Activated CD8-positive, alpha-beta T cell treated with anti-CD3 and anti-CD28 coated beads, Interleukin-2, amount 10 ng/mL, durations not matched to agents 7 days and 5 days (primary cell): ENCODE measurements at regions not wholly inside any gene's neighbourhood (a gene's known extent, or its start where the extent isn't known, plus 50 kb on each side); places are given as distances from the start of the nearest gene placed in this dataset.
A peak's percentile ranks its signal among the peaks of the same experiment; 100 is the strongest.

Source experiments
- ATAC-seq: fragments of 150-1000 bp; cut with Tn5 transposase; one replicate; pipeline ENCODE4 v1.10.0; 2021; ENCODE audit warnings: moderate library complexity
- CTCF ChIA-PET: fragments of 350-600 bp; sonication (Branson Sonifier 250); formaldehyde crosslinking; loops from one replicate; lab custom pipeline; 2021; ENCODE audit warnings: antibody characterized with exemption; lab: Charles Lee
- POLR2A ChIA-PET: fragments of 350-600 bp; sonication (Branson Sonifier 250); formaldehyde crosslinking; loops from one replicate; lab custom pipeline; 2021; ENCODE audit warnings: antibody characterized with exemption; lab: Charles Lee
- DNase-seq: peaks from one replicate; pipeline ENCODE4 v3.0.0-alpha.2; 2020
- H3K27ac Mint-ChIP-seq: one replicate; pipeline ENCODE4 v1.8.0; 2021; ENCODE audit warnings: mild to moderate bottlenecking, mixed read lengths
- H3K27me3 Mint-ChIP-seq: one replicate; pipeline ENCODE4 v1.8.0; 2021; ENCODE audit warnings: low read depth, mixed read lengths
- H3K36me3 Mint-ChIP-seq: one replicate; pipeline ENCODE4 v1.8.0; 2021; ENCODE audit warnings: low read depth, mixed read lengths
- H3K4me1 Mint-ChIP-seq: one replicate; pipeline ENCODE4 v1.8.0; 2021; ENCODE audit warnings: low read depth, mixed read lengths
- H3K4me3 Mint-ChIP-seq: one replicate; pipeline ENCODE4 v1.8.0; 2021; ENCODE audit warnings: mild to moderate bottlenecking, mixed read lengths
- H3K9me3 Mint-ChIP-seq: one replicate; pipeline ENCODE4 v1.8.0; 2022; ENCODE audit warnings: mixed read lengths; ENCODE audit not compliant: insufficient read depth

DNA sequence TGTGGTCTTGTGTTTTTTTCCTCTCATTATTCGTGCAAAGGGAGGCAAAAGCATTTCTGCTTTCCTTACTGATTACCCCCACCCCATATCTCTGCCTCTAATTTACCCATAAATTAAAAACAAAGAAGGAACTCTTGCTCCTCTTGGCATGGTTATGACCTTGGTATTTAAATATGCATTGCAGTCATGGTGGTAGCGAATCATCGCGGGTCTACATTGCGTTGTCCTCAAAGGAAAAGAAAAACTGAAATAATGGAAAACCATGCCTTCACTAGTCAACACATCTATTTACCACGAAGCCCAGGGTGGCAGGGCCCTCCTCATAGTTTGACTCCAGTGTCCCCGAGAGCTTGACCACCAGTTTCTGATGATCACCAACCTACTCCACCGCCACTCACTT, 126.7 kb upstream of the PARP11 start:
- POLR2A ChIA-PET = interaction anchor here (1.2 to 2.0 kb wide), 2 partner anchors 11 to 277 kb away, joined by 6 to 7 read pairs; no protein-coding TSS in a partner anchor
- no peaks in the 10 kb centered on the region for H3K27me3 Mint-ChIP-seq
- H3K4me1 Mint-ChIP-seq = peaks cover 39% of the 10 kb centered on the region
- CTCF ChIA-PET = interaction anchor here (1.0 to 11.4 kb wide), 7 partner anchors 11 to 855 kb away, joined by 3 to 163 read pairs (median 3); no protein-coding TSS in a partner anchor
- H3K9me3 Mint-ChIP-seq = peaks cover 4% of the 10 kb centered on the region
- no peak overlapping the region for H3K4me3 Mint-ChIP-seq
- no peak overlapping the region for H3K27ac Mint-ChIP-seq
- ATAC-seq (no peak), DNase-seq (no peak)
- peaks cover 5% of the 10 kb centered on the region for H3K36me3 Mint-ChIP-seq

DNA sequence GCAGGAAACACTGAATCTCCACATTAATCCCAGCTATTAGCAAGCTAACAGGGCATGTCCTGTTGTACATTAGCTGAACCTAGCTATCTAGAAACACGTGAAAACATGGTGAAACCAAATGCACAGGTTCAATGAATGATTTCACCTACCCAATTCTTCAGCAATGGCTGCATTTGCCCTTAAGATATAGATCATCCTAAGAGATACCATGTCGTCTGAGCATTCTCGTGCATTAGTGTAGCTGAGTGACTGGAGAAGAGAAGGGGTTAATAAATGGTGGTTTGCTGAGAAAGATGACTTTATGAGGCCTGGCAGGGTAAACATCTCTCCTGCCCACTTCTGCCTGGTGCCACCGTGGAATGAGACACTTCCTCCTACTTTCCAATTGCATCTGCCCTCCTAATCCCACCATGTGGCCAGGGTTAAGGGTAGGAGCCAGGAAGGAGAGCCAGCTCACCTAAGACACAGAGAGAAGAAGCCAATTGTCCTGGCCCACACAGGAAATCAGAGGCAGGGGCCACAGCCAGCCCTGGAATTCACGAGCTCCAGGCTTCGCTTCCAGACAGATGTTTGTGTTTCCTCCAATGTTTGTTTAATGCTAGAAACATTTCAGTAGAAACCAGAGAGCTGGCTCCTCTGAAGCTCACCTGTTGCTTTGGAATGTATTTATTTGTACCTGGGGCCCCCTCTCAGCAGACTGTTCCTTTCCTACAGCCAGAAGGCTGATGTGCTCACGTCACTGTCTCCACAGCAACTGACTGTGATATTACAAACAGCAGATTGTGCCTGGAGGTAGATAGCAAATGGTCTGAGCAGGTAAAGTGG, 126.0 kb upstream of the PARP11 start:
- Mint-ChIP-seq H3K9me3 (peaks cover 4% of the 10 kb centered on the region), H3K27ac (no peak overlapping the region), H3K36me3 (peaks cover 5% of the 10 kb centered on the region), H3K27me3 (no peaks in the 10 kb centered on the region), H3K4me3 (no peak overlapping the region), H3K4me1 (peaks cover 39% of the 10 kb centered on the region)
- no peak for ATAC-seq
- CTCF ChIA-PET = interaction anchor here (1.1 to 11.4 kb wide), 7 partner anchors 33 to 856 kb away, joined by 3 to 163 read pairs (median 7); no protein-coding TSS in a partner anchor
- POLR2A ChIA-PET = interaction anchor here (0.9 to 2.0 kb wide), 4 partner anchors 11 to 279 kb away, joined by 3 to 7 read pairs (median 4); no protein-coding TSS in a partner anchor
- DNase-seq = no peak

DNA sequence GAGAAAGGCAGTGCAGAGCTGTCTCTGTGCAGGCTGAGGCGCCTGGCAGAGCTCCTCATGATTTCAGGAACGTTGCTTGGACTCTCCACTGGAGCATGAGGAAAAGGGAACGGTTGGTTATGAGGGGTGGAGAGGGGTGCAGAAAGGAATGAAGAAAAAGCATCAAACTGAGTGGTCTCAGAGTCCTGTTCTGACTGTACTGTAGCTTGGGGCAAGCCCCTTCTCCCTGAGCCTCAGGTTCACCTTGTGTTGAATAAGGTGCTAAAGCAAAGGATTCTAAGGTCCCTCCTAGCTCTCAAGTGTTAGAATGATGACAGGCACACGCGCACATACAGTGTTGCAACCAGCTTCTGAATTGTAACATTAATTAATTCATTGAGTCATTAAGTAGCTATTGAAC, 125.2 kb upstream of the PARP11 start:
- Mint-ChIP-seq H3K4me1 (peaks cover 39% of the 10 kb centered on the region), H3K27me3 (no peaks in the 10 kb centered on the region), H3K27ac (no peak overlapping the region), H3K9me3 (peaks cover 4% of the 10 kb centered on the region), H3K4me3 (no peak overlapping the region), H3K36me3 (peaks cover 5% of the 10 kb centered on the region)
- POLR2A ChIA-PET = interaction anchor here (0.9 to 1.3 kb wide), 4 partner anchors 10 to 280 kb away, joined by 3 to 6 read pairs (median 3); no protein-coding TSS in a partner anchor
- CTCF ChIA-PET = interaction anchor here (0.8 to 11.4 kb wide), 10 partner anchors 9 to 279 kb away, joined by 3 to 163 read pairs (median 4); no protein-coding TSS in a partner anchor
- DNase-seq (no peak), ATAC-seq (no peak)

DNA sequence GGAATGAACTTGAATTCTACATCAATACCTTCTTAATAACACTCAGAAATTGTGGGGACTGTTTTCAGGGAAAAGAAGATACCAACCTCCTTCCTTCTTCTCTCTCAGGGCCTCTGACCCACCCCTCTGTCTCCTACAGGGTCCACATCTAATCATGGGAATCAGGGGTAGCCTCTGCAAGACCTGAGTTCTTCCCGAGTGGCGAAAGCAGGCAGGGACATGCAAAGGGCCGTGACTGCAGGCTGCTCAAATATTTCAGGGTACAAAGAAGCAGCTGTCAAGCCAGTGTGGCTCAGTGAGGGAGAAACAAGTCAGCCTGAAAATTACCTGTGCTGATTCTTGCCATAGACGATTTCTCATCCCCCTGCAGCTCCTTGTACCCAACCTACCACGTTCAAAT, 123.1 kb upstream of the PARP11 start:
- DNase-seq (no peak), ATAC-seq (no peak)
- Mint-ChIP-seq H3K4me1 (peaks cover 32% of the 10 kb centered on the region), H3K27ac (no peak overlapping the region), H3K4me3 (no peak overlapping the region), H3K36me3 (peaks cover under 1% of the 10 kb centered on the region), H3K9me3 (peaks cover 1% of the 10 kb centered on the region), H3K27me3 (peaks cover 7% of the 10 kb centered on the region)
- CTCF ChIA-PET = interaction anchor here (0.9 to 12.6 kb wide), 9 partner anchors 10 to 281 kb away, joined by 3 to 186 read pairs (median 7); partner anchors contain the start of gene CCND2
- POLR2A ChIA-PET = interaction anchor here (0.7 to 1.2 kb wide), 3 partner anchors 55 to 280 kb away, joined by 4 to 12 read pairs (median 6); no protein-coding TSS in a partner anchor

DNA sequence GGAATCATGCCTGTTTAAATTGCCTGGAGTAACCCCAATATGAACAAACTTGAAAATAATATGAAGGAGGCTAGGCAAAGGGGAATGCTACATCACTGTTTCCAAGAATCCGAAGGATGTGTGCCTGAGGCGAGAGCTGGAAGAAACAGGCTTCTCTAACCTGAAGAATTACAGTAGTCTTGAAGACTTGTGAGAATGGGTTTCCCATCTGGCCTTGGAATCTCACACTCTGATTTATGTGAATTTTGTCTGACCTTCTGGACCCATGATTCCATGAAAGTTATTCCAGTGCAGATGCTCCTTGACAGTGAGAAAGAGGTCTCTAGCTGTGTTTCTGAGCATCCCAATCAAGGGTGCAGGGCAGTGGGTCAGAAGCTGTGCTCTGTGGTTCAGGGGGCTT, 122.1 kb upstream of the PARP11 start:
- POLR2A ChIA-PET = interaction anchor here (1.1 to 1.2 kb wide), 2 partner anchors 274 to 275 kb away, joined by 3 to 4 read pairs; no protein-coding TSS in a partner anchor
- Mint-ChIP-seq H3K4me3 (no peak overlapping the region), H3K27ac (no peak overlapping the region), H3K36me3 (no peaks in the 10 kb centered on the region), H3K9me3 (no peaks in the 10 kb centered on the region), H3K27me3 (peaks cover 7% of the 10 kb centered on the region), H3K4me1 (peaks cover 28% of the 10 kb centered on the region)
- no peak for ATAC-seq
- CTCF ChIA-PET = interaction anchor here (0.7 to 12.6 kb wide), 11 partner anchors 32 to 298 kb away, joined by 3 to 186 read pairs (median 6); partner anchors contain the start of gene CCND2
- DNase-seq = no peak

DNA sequence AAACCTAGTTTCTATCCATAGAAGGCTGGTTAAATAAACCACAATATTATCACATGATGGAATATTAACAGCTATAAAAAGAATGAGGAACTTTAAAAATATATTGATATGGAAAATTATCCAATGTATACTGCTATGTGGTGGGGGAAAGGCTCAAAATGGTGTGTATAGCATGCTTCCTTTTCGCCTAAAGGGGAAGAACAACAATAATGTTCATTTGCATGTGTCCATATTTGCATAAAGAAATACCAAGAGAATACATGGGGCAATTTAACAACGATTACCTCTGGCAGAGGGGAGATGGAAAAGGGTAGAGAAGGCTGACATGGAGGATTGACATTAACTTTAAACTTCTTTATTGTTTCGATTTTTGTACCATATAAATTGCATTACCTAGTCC, 121.3 kb upstream of the PARP11 start:
- Mint-ChIP-seq H3K27ac (no peak overlapping the region), H3K9me3 (no peaks in the 10 kb centered on the region), H3K27me3 (peaks cover 7% of the 10 kb centered on the region), H3K4me3 (no peak overlapping the region), H3K4me1 (peaks cover 23% of the 10 kb centered on the region), H3K36me3 (no peaks in the 10 kb centered on the region)
- ChIA-PET CTCF (interaction anchor here (0.7 to 12.6 kb wide), 8 partner anchors 31 to 298 kb away, joined by 3 to 186 read pairs (median 7); no protein-coding TSS in a partner anchor), POLR2A (interaction anchor here (1.1 to 1.3 kb wide), 2 partner anchors 276 to 282 kb away, joined by 3 to 5 read pairs; no protein-coding TSS in a partner anchor)
- DNase-seq (no peak), ATAC-seq (no peak)

DNA sequence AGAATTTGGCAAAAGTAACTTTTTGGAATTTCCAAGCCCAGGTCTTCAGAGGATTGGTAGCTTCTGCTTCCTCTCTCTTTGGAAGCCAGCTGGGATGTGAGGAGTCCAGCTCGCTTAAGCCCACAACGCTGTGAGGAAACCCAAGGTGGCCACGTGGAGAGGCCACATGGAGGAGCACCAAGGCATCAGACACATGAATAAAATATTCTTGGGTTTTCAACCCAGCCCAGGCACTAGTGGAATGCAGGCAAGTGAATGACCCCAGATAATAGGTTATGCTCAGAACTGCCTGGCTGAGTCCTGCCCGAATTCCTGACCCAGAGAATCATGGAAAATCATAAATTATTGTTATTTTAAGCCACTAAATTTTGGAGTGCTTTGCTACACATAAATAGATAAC, 119.7 kb upstream of the PARP11 start:
- H3K4me3 Mint-ChIP-seq = no peak overlapping the region
- ChIA-PET CTCF (interaction anchor here (1.2 to 12.6 kb wide), 5 partner anchors 29 to 284 kb away, joined by 3 to 186 read pairs (median 71); no protein-coding TSS in a partner anchor), POLR2A (no interaction called here)
- ATAC-seq (no peak), DNase-seq (no peak)
- peaks cover 33% of the 10 kb centered on the region for H3K4me1 Mint-ChIP-seq
- H3K9me3 Mint-ChIP-seq = no peaks in the 10 kb centered on the region
- H3K27ac Mint-ChIP-seq = no peak overlapping the region
- H3K27me3 Mint-ChIP-seq = peaks cover 7% of the 10 kb centered on the region
- H3K36me3 Mint-ChIP-seq = no peaks in the 10 kb centered on the region

DNA sequence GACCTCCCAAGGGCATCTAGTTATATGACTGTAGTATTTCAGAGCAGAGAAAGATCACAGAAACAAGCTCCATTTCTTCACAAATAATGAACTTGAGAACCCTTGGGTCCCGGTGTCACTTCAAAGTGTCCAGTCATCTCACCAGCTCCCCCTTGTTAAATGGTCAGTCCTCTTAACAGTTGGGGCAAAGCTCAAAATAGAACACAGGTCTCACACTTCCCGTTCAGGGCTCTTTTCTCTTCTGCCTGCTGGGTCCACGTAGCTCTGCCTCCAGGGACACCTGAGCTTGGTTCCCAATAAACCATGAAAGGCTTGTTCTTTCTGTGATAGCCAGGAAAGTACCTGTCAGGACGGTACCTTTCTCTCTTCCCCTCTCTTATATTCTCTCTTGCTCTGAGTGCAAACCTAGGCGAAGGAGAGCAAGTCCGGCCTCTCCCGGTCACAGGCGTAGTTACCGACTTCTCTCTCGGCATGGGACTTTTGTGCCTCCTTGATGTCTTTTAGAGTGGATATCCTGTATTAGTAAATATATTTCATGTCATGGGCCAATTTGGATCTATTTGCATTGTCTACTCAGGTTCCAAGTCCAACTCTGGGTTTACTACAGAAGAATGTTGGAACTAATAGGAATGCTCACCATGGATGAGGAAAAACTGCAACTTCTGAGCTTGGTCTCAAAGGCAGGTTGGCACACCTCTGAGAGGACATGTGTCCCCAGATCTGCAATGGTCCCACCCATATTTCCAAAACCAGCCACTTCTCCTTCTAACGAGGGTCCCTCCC, 118.8 kb upstream of the PARP11 start:
- Mint-ChIP-seq H3K9me3 (no peaks in the 10 kb centered on the region), H3K4me3 (no peak overlapping the region), H3K27me3 (peaks cover 7% of the 10 kb centered on the region), H3K4me1 (peaks cover 34% of the 10 kb centered on the region), H3K36me3 (no peaks in the 10 kb centered on the region), H3K27ac (no peak overlapping the region)
- no peak for ATAC-seq
- ChIA-PET POLR2A (interaction anchor here (0.6 to 1.3 kb wide), 5 partner anchors 109 to 287 kb away, joined by 3 to 4 read pairs (median 3); no protein-coding TSS in a partner anchor), CTCF (interaction anchor here (0.9 to 12.6 kb wide), 5 partner anchors 28 to 285 kb away, joined by 3 to 186 read pairs (median 71); no protein-coding TSS in a partner anchor)
- no peak for DNase-seq

DNA sequence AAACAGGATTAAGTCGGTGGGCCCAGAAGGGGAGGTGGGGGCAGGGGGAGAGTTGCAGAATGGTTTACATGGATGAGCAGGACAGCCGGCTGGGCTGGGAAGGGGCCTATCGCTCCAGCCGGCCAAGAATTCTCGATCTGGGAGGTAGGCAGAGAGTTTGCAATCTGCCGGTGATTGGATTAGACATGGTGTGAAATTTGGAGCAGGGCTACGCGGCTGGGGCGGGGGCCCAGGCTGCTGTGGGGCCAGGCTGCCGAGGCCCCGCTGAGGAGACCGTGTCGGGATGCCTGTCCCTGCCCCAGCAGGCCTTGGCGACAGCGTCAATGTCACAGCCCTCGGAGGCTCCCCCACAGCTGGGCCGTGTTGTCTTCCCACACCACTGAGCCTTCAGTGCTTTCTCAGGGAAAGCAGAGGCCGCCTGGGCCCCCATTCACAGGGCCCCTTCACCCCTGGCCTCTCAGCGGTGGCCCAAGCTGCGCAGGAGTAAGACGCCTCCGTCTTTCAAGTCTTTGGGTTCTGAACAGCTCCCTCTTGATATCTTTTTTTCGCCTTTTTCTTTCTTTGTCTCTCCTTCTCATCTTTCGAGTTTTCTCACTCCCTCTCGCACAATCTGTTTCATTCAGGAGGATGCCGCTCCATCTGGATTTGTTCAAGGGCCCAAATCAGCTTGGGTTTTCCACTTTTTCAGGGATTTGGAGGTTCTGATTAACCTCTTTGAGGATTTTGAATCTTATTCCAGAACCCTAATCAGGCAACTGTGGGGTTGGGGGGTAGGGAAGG, 117.5 kb upstream of the PARP11 start:
- Mint-ChIP-seq H3K36me3 (peaks cover 2% of the 10 kb centered on the region), H3K4me3 (no peak overlapping the region), H3K27me3 (peaks cover 7% of the 10 kb centered on the region), H3K4me1 (peaks cover 25% of the 10 kb centered on the region), H3K27ac (no peak overlapping the region), H3K9me3 (no peaks in the 10 kb centered on the region)
- ChIA-PET POLR2A (interaction anchor here (0.5 to 1.2 kb wide), 3 partner anchors 44 to 360 kb away, joined by 3 read pairs; no protein-coding TSS in a partner anchor), CTCF (interaction anchor here (3.9 to 12.6 kb wide), 5 partner anchors 16 to 286 kb away, joined by 36 to 186 read pairs (median 71); no protein-coding TSS in a partner anchor)
- no peak for ATAC-seq
- no peak for DNase-seq

DNA sequence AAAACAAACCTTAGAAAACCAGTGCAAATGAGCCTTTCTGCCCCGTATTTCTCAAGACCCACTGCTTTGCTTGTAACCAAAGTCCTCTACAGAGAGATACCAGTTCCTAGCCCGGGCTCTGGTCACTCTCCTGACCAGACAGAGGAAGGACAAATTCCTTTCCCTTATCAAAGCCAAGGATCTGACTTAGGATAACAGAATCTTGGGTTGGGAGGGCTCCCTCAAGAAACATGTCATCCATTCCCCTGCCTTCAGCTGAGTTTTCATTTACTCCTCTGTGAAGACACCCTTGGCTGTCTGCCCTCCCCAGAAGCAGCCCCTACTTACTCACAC, 116.0 kb upstream of the PARP11 start:
- no peak overlapping the region for H3K4me3 Mint-ChIP-seq
- H3K9me3 Mint-ChIP-seq = no peaks in the 10 kb centered on the region
- peaks cover 2% of the 10 kb centered on the region for H3K36me3 Mint-ChIP-seq
- peaks cover 7% of the 10 kb centered on the region for H3K27me3 Mint-ChIP-seq
- peak overlapping the region; percentile 86 for H3K27ac Mint-ChIP-seq
- POLR2A ChIA-PET = interaction anchor here (0.6 to 1.8 kb wide), 7 partner anchors 10 to 290 kb away, joined by 3 to 6 read pairs (median 4); no protein-coding TSS in a partner anchor
- DNase-seq (no peak), ATAC-seq (no peak)
- CTCF ChIA-PET = interaction anchor here (1.0 to 12.6 kb wide), 13 partner anchors 10 to 689 kb away, joined by 3 to 186 read pairs (median 4); no protein-coding TSS in a partner anchor
- H3K4me1 Mint-ChIP-seq = peaks cover 25% of the 10 kb centered on the region
